ENCODE measurements at regions not wholly inside any gene's neighbourhood (a gene's known extent, or its start where the extent isn't known, plus 50 kb on each side); places are given as distances from the start of the nearest gene placed in this dataset.
"Not testable (repeated sequence)": the region's sequence is repeated elsewhere in the genome, so short reads cannot be mapped to it uniquely, and the experiment has no call there.

DNA sequence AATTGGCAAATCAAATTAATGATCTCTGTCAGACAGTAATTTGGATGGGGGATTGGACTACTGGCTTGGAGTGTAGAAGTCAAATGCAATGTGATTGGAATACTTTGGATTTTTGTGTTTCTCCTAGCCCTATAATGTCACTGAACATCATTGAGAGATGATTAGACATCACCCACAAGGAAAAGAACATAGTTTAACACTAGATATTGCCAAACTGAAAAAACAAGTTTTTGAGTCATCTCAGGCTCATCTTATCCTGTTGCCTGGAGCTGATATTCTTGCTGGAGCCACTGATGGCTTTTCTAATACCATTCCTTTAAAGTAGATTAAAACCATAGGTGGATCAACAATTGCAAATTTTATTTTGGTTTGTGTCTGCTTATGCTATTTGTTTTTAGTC is 76.7 kb downstream of the HSFY2 start:
- H3K36me3 Mint-ChIP-seq, H3K9me3 Mint-ChIP-seq, DNase-seq, H3K27ac Mint-ChIP-seq, CTCF ChIA-PET, H3K4me3 Mint-ChIP-seq, H3K4me1 Mint-ChIP-seq, H3K27me3 Mint-ChIP-seq: not testable (repeated sequence)

DNA sequence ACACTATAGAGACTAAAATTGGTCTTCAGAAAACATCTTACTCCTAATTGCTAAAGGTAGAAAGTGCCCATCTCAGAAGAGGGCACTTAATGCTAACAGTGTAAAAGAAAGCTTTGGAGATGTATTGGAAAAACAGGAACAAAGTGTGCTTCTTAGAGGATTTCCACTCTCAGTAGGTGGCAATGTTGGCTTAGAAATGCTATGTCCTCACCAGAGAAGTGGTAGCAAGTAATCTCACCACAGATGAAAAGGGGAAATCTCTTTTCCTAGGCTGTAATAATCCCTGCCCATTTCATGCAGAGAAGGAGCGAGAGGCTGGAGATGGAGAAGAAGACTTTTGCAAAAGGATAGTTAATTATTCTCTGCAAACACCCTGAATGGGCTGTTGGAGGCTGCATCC is 69.3 kb downstream of the HSFY2 start:
- H3K4me1 Mint-ChIP-seq, CTCF ChIA-PET, H3K9me3 Mint-ChIP-seq, H3K27ac Mint-ChIP-seq, H3K36me3 Mint-ChIP-seq, H3K4me3 Mint-ChIP-seq, H3K27me3 Mint-ChIP-seq, DNase-seq: not testable (repeated sequence)

DNA sequence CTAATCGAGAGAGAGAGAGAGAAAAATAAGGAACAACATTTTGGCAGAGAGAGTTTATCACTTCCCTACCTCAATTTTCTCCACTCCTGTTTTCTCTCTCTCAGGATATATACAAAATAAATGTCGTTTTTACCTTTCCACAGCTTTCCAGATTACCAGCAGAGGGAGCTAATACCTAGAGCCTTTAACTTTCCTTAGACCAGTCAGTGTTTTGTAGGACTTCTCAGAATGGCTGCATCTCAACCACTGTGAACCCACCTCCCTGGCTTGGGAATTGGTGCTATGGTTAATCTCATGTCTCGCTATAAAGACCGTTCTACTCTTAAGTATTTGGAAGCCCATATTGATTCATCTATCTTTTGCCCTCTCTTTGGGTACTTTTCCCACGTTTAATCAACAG is 61.8 kb downstream of the HSFY2 start:
- H3K4me3 Mint-ChIP-seq, H3K27ac Mint-ChIP-seq, DNase-seq, H3K27me3 Mint-ChIP-seq, CTCF ChIA-PET, H3K9me3 Mint-ChIP-seq, H3K36me3 Mint-ChIP-seq, H3K4me1 Mint-ChIP-seq: not testable (repeated sequence)

DNA sequence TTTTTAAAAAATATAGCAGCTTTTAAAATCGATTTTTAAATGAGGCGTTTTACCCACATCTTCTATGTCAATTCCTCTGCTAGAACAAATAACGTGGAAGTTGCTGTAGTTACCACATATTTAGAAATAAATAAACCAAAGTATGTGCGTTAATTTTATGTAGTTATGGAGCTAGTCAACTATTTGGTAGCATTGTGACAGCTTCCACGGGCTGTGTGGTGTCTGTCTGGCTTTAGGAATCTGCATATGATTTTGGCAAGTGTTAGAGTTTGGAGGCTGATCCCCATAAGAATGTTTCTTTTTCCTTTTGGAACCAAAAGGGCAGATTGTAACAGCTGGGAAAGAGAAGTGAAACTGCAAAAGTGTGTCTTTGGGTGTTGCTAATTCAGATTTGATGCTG is 59.8 kb downstream of the HSFY2 start:
- H3K9me3 Mint-ChIP-seq, H3K4me1 Mint-ChIP-seq, H3K27me3 Mint-ChIP-seq, CTCF ChIA-PET, H3K4me3 Mint-ChIP-seq, DNase-seq, H3K27ac Mint-ChIP-seq, H3K36me3 Mint-ChIP-seq: not testable (repeated sequence)

DNA sequence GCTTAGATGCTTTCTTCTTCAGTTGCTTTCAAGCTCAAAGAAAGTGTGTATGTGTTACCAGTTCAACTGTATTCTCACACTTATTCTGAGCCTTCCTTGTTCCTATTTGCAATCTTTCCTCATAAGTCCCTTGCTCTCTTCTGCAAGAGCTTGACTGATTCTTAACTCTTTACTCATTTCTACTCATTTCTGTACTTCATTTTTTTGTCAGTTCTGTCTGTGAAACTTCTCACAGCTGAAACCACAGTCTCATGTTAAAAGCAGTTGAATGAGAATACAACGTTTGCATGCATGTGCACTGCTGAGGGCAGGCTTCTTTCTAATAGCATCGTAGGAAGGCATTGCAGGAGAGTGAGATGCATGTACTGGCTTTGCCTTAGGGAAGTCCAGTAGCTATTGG is 54.8 kb downstream of the HSFY2 start:
- H3K4me3 Mint-ChIP-seq, H3K36me3 Mint-ChIP-seq, CTCF ChIA-PET, H3K27me3 Mint-ChIP-seq, DNase-seq, H3K27ac Mint-ChIP-seq, H3K9me3 Mint-ChIP-seq, H3K4me1 Mint-ChIP-seq: not testable (repeated sequence)

DNA sequence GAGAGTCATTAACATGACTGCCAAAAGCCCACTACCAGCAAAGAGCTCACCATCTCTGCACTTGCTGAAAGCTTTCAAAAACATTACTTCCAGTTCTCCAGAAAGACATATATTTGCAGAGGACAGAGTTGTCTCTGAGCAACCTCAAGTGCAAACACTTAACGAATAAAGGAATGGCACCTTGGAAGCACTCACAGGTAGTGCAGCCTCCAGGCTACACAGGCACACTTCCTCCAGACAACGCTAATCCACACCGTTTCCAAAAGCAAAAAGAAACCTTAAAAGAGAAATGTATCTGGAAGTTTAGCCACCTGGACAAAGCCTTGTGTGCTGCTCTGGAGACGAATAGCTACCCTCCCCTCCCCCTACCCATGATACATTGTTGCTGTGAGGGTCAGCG is 53.1 kb downstream of the HSFY2 start:
- CTCF ChIA-PET, H3K27ac Mint-ChIP-seq, H3K9me3 Mint-ChIP-seq, DNase-seq, H3K36me3 Mint-ChIP-seq, H3K4me1 Mint-ChIP-seq, H3K4me3 Mint-ChIP-seq, H3K27me3 Mint-ChIP-seq: not testable (repeated sequence)

Measured in activated naive CD4-positive, alpha-beta T cell treated with anti-CD3 and anti-CD28 coated beads, Interleukin-2, amount 10 ng/mL, durations not matched to agents 7 days and 5 days (primary cell).